ENCODE measurements at regions not wholly inside any gene's neighbourhood (a gene's known extent, or its start where the extent isn't known, plus 50 kb on each side); places are given as distances from the start of the nearest gene placed in this dataset.

DNA sequence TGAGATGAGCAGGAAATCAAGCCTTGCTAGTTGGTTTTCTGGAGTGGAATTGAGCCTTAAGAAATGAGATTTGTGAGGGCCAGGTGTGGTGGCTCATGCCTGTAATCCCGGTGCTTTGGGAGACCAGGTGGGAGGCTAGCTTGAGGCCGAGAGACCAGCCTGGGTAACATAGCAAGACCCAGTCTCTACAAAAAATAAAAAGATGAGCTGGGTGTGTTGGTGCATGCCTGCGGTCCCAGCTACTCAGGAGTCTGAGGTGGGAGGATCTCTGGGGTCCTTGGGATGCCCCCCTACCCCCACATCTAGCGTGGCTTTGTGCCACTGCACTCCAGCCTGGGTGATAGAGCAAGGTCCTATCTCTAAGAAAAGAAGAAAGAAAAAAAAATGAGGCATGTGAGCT lies 104.2 kb upstream of the RTL1 start:
- ATAC-seq (no peak), DNase-seq (peak; percentile 29)
- no peaks in the 10 kb centered on the region for H3K27me3 ChIP-seq
- intact Hi-C loops (cut with DNase I), result no loop called here
- H3K27ac ChIP-seq, result no peak overlapping the region
- H3K4me1 ChIP-seq, result no peaks in the 10 kb centered on the region
- H3K4me3 ChIP-seq, result no peak overlapping the region
- H3K36me3 ChIP-seq, result no peaks in the 10 kb centered on the region
- no peaks in the 10 kb centered on the region for H3K9me3 ChIP-seq
- TF ChIP-seq, protein P1, sequence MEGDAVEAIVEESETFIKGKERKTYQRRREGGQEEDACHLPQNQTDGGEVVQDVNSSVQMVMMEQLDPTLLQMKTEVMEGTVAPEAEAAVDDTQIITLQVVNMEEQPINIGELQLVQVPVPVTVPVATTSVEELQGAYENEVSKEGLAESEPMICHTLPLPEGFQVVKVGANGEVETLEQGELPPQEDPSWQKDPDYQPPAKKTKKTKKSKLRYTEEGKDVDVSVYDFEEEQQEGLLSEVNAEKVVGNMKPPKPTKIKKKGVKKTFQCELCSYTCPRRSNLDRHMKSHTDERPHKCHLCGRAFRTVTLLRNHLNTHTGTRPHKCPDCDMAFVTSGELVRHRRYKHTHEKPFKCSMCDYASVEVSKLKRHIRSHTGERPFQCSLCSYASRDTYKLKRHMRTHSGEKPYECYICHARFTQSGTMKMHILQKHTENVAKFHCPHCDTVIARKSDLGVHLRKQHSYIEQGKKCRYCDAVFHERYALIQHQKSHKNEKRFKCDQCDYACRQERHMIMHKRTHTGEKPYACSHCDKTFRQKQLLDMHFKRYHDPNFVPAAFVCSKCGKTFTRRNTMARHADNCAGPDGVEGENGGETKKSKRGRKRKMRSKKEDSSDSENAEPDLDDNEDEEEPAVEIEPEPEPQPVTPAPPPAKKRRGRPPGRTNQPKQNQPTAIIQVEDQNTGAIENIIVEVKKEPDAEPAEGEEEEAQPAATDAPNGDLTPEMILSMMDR (IDR thresholded peaks at IDR 0.05), result no peak

DNA sequence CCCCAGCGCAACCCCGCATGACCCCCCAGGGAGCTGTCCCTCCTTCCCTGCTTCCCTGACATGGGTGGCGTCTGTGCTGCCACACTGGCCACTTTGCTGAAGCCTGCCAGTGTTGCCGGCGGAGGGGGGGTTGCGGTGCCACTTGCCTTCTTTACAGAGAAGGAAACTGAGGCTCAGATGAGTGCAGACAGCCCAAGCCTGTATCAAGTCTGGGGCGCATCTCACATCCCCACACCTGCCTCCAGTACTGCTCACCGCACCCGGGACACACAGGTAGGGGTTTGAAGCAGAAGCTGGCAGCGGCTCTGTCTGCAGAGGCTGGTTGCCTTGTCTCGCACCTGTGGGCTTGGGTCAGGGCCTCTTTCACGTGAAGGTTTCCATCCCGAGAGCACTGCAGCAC lies 104.7 kb upstream of the RTL1 start:
- Histone ChIP-seq H3K27me3 (no peaks in the 10 kb centered on the region), H3K4me1 (no peaks in the 10 kb centered on the region), H3K27ac (no peak overlapping the region), H3K4me3 (no peak overlapping the region), H3K36me3 (no peaks in the 10 kb centered on the region), H3K9me3 (no peaks in the 10 kb centered on the region)
- intact Hi-C loops (cut with DNase I), result no loop called here
- TF ChIP-seq, protein P1 (IDR thresholded peaks at IDR 0.05), result no peak
- DNase-seq (peak; percentile 53), ATAC-seq (no peak)

DNA sequence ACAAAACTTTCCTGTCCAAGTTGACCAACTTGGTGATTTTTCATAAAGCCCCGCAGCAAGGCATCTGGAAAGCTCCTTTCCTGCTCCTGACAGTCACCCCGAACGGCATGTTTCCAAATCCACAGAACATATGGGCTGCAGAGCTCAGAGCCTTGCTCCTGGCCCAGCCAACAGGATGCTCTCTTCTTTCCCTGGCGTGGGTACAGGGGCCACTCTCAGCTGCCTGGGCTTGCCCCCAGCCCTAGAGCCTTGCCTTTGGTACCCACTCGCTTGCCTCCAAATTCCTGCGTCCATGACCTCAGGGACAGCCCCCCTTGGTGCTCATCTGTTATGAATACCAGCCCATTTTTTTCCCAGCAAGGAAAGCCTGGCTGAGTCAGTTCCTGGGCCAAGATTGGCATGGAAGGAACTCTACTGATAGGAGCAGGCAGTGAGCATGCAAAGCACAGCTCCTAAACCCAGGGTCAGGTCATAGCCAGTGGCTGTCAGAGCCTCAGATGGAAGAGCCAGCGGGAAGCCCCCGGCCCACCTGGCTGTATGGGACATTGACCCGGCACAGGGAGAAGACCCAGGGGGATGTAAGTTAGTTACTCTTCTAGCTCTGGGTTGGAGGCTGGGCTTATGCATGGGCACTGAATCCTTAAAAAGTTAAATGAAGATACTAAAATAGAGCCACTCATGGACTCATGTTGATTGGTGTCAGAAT lies 105.3 kb upstream of the RTL1 start:
- Histone ChIP-seq H3K4me1 (no peaks in the 10 kb centered on the region), H3K27ac (no peak overlapping the region), H3K9me3 (no peaks in the 10 kb centered on the region), H3K27me3 (no peaks in the 10 kb centered on the region), H3K4me3 (no peak overlapping the region), H3K36me3 (no peaks in the 10 kb centered on the region)
- TF ChIP-seq, protein P1 (IDR thresholded peaks at IDR 0.05), result no peak
- peak; percentile 28 for DNase-seq
- intact Hi-C loops (cut with DNase I), result no loop called here
- no peak for ATAC-seq

DNA sequence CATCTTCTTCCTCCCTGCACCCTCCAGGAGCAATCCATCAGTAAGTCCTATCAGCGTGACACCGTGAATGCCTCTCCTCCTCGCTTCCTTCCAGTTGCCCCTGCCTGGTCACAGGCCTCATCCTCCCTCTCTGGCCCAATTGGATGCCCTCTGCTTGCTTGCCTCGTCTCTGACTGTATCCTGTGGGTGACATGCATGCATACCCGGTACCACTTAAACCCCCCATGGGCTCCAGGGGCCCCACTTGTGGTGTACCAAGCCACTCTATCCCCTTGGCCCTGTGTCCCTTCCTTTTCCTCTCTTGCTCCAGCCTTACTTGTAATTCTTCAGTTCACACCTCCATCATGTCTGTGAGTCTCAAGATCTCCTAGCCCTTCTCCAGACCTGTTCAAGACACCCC lies 106.0 kb upstream of the RTL1 start:
- intact Hi-C loops (cut with DNase I), result no loop called here
- Histone ChIP-seq H3K4me3 (no peak overlapping the region), H3K27me3 (no peaks in the 10 kb centered on the region), H3K36me3 (no peaks in the 10 kb centered on the region), H3K9me3 (no peaks in the 10 kb centered on the region), H3K27ac (no peak overlapping the region), H3K4me1 (no peaks in the 10 kb centered on the region)
- TF ChIP-seq, protein P1 (IDR thresholded peaks at IDR 0.05), result no peak
- DNase-seq (peak; percentile 42), ATAC-seq (no peak)

DNA sequence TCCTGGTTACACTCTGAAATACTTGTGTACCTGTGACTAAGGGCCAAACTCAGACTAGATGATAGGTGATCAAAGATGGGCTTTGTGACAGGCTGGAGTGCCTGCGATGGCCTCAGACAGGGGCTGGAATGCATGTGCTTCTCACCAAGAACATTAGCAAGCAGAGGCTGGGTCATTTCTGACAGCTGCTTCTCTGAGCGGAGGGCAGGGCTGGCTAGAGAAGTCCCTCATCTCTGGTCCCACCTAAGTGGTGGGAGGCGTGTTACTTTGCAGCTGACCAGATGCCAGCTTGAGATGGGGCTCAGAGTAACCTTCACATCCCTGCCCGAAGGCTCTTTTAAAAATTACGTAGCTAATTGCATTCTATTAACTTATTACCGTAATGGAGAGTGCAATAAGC lies 106.8 kb upstream of the RTL1 start:
- TF ChIP-seq, protein P1 (IDR thresholded peaks at IDR 0.05), result no peak
- DNase-seq (peak; percentile 37), ATAC-seq (no peak)
- Histone ChIP-seq H3K27me3 (no peaks in the 10 kb centered on the region), H3K4me1 (no peaks in the 10 kb centered on the region), H3K27ac (no peak overlapping the region), H3K9me3 (no peaks in the 10 kb centered on the region), H3K36me3 (no peaks in the 10 kb centered on the region), H3K4me3 (no peak overlapping the region)
- intact Hi-C loops (cut with DNase I), result no loop called here

DNA sequence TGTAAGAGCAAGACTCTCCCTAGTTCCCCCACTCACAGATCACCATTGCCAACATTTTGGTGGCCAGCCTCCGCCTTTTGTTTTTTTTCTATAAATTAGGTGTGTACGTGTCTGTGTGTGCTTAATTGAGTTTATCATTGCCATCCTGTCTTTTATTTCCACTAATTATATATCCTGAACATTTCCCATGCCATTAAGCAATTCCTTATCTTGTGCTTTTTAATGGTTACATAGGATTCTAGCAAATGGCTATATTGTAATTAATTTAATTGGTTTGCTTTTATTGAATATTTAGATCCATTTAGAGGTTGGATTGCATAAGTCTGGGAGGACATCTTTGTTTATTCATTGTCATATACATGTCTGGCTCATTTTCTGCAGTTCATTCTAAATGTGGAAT lies 107.3 kb upstream of the RTL1 start:
- TF ChIP-seq, protein P1 (IDR thresholded peaks at IDR 0.05), result no peak
- Histone ChIP-seq H3K27me3 (no peaks in the 10 kb centered on the region), H3K27ac (no peak overlapping the region), H3K4me3 (no peak overlapping the region), H3K9me3 (no peaks in the 10 kb centered on the region), H3K4me1 (no peaks in the 10 kb centered on the region), H3K36me3 (no peaks in the 10 kb centered on the region)
- ATAC-seq, result no peak
- intact Hi-C loops (cut with DNase I), result no loop called here
- no peak for DNase-seq

Measured in upper lobe of right lung (tissue), 1 donor.